ENCODE measurements at regions not wholly inside any gene's neighbourhood (a gene's known extent, or its start where the extent isn't known, plus 50 kb on each side); places are given as distances from the start of the nearest gene placed in this dataset.

GRCh38 chr17:57197466-57198071 is 58.8 kb upstream of the MSI2 start:
- no peaks in the 10 kb centered on the region for H3K9me2 ChIP-seq (ENCODE audit: insufficient read depth, low read length)
- BruUV-seq (replicated peaks), result no TSS peak
- no peaks in the 10 kb centered on the region for H3K4me1 ChIP-seq (ENCODE audit: insufficient read depth, low read length, poor library complexity, severe bottlenecking)
- no peaks in the 10 kb centered on the region for H4K20me1 ChIP-seq (ENCODE audit: insufficient read depth, low read length)
- H3K36me3 ChIP-seq (ENCODE audit: insufficient read depth, low read length), result no peaks in the 10 kb centered on the region
- intact Hi-C loops (cut with micrococcal nuclease; ENCODE audit: unreplicated experiment), result no loop called here
- no peaks in the 10 kb centered on the region for H3K79me2 ChIP-seq (ENCODE audit: insufficient read depth, low read depth, low read length)
- H3K27ac ChIP-seq (ENCODE audit: low read depth, low read length, poor library complexity, severe bottlenecking), result no peak overlapping the region
- no peaks in the 10 kb centered on the region; the same call in 1 of the 2 replicates for H3K9me3 ChIP-seq (ENCODE audit: low read length)
- CTCF ChIA-PET (ENCODE audit: unreplicated experiment), result no interaction called here
- peak overlapping the region; percentile 19; the same call in 1 of the 2 replicates for H2AFZ ChIP-seq (ENCODE audit: low read length)
- H3K4me3 ChIP-seq (ENCODE audit: low read depth, low read length, poor library complexity, severe bottlenecking), result no peak overlapping the region
- TF ChIP-seq CTCF (conservative IDR thresholded peaks at IDR 0.05; ENCODE audit: low read length) (no peak), EZH2phosphoT487 (IDR thresholded peaks at IDR 0.05; ENCODE audit: borderline replicate concordance, low read depth, low read length) (no peak)
- POLR2A ChIA-PET, result no interaction called here
- DNase-seq (ENCODE audit: low spot score), result no peak
- H3K4me2 ChIP-seq (ENCODE audit: low read length), result 0 out of 2 replicates have a peak overlapping the region, but pooled peaks have one; percentile 2

GRCh38 chr17:57201481-57201880 is 54.8 kb upstream of the MSI2 start:
- POLR2A ChIA-PET, result no interaction called here
- CTCF ChIA-PET (ENCODE audit: unreplicated experiment), result no interaction called here
- Histone ChIP-seq H2AFZ (ENCODE audit: low read length) (no peak overlapping the region), H3K36me3 (ENCODE audit: insufficient read depth, low read length) (no peaks in the 10 kb centered on the region), H3K4me1 (ENCODE audit: insufficient read depth, low read length, poor library complexity, severe bottlenecking) (no peaks in the 10 kb centered on the region), H3K4me2 (ENCODE audit: low read length) (no peak overlapping the region), H4K20me1 (ENCODE audit: insufficient read depth, low read length) (no peaks in the 10 kb centered on the region), H3K27ac (ENCODE audit: low read depth, low read length, poor library complexity, severe bottlenecking) (no peak overlapping the region), H3K4me3 (ENCODE audit: low read depth, low read length, poor library complexity, severe bottlenecking) (no peak overlapping the region), H3K79me2 (ENCODE audit: insufficient read depth, low read depth, low read length) (no peaks in the 10 kb centered on the region), H3K9me3 (ENCODE audit: low read length) (no peaks in the 10 kb centered on the region), H3K9me2 (ENCODE audit: insufficient read depth, low read length) (no peaks in the 10 kb centered on the region)
- intact Hi-C loops (cut with micrococcal nuclease; ENCODE audit: unreplicated experiment), result no loop called here
- no peak for DNase-seq (ENCODE audit: low spot score)
- TF ChIP-seq EZH2phosphoT487 (IDR thresholded peaks at IDR 0.05; ENCODE audit: borderline replicate concordance, low read depth, low read length), result no peak
- no peak for TF ChIP-seq CTCF (conservative IDR thresholded peaks at IDR 0.05; ENCODE audit: low read length)
- no TSS peak for BruUV-seq (replicated peaks)

- ChIA-PET POLR2A (no interaction called here), CTCF (ENCODE audit: unreplicated experiment) (interaction anchor here (0.6 kb wide), 1 partner anchor 546 kb away, joined by 4 read pairs; no protein-coding TSS in a partner anchor)
- H4K20me1 ChIP-seq (ENCODE audit: insufficient read depth, low read length), result no peaks in the 10 kb centered on the region
- no TSS peak for BruUV-seq (replicated peaks)
- H3K4me2 ChIP-seq (ENCODE audit: low read length), result no peak overlapping the region
- H3K9me3 ChIP-seq (ENCODE audit: low read length), result no peaks in the 10 kb centered on the region; the same call in 1 of the 2 replicates
- no peaks in the 10 kb centered on the region for H3K9me2 ChIP-seq (ENCODE audit: insufficient read depth, low read length)
- H3K4me1 ChIP-seq (ENCODE audit: insufficient read depth, low read length, poor library complexity, severe bottlenecking), result no peaks in the 10 kb centered on the region
- H3K27ac ChIP-seq (ENCODE audit: low read depth, low read length, poor library complexity, severe bottlenecking), result no peak overlapping the region
- no peak for DNase-seq (ENCODE audit: low spot score)
- TF ChIP-seq EZH2phosphoT487 (IDR thresholded peaks at IDR 0.05; ENCODE audit: borderline replicate concordance, low read depth, low read length), result no peak
- TF ChIP-seq CTCF (conservative IDR thresholded peaks at IDR 0.05; ENCODE audit: low read length), result no peak
- no peak overlapping the region for H3K4me3 ChIP-seq (ENCODE audit: low read depth, low read length, poor library complexity, severe bottlenecking)
- no peak overlapping the region for H2AFZ ChIP-seq (ENCODE audit: low read length)
- intact Hi-C loops (cut with micrococcal nuclease; ENCODE audit: unreplicated experiment), result no loop called here
- H3K36me3 ChIP-seq (ENCODE audit: insufficient read depth, low read length), result no peaks in the 10 kb centered on the region
- H3K79me2 ChIP-seq (ENCODE audit: insufficient read depth, low read depth, low read length), result no peaks in the 10 kb centered on the region
Observed at GRCh38 chr17:57203040-57203439, 53.3 kb upstream of the MSI2 start.
